Keratinocyte (primary cell): ENCODE measurements at regions not wholly inside any gene's neighbourhood (a gene's known extent, or its start where the extent isn't known, plus 50 kb on each side); places are given as distances from the start of the nearest gene placed in this dataset.

Experiments
- CTCF ChIP-seq, 3 experiments: IDR thresholded peaks in 1 of 3; conservative IDR thresholded peaks in 1 of 3; optimal IDR thresholded peaks in 1 of 3; 2 replicates in 2 of 3; 3 replicates in 1 of 3; pipeline versions ENCODE3 to v1.5.1; 2011; ENCODE audit warnings: low read length in 3 of 3, mild to moderate bottlenecking in 3 of 3, moderate library complexity in 2 of 3, control low read depth in 1 of 3, inconsistent platforms in 1 of 3; ENCODE audit not compliant: insufficient read depth in 2 of 3; ENCODE audit errors: extremely low read depth in 1 of 3
- EZH2 ChIP-seq: IDR thresholded peaks from one replicate; pipeline ENCODE4 v1.6.1; 2012; ENCODE audit warnings: inconsistent platforms, mild to moderate bottlenecking, low read length, moderate library complexity

GRCh38 chr11:81345609-81346008 is 1388.1 kb downstream of the FAM181B start:
- no peak for TF ChIP-seq CTCF (optimal IDR thresholded peaks at IDR 0.05 in 1 of 3, IDR thresholded peaks at IDR 0.05 in 1 of 3, conservative IDR thresholded peaks at IDR 0.05 in 1 of 3; ENCODE audit: extremely low read depth in 1 of 3, insufficient read depth in 2 of 3, low read length in 3 of 3)
- TF ChIP-seq EZH2: no peak
